Hematopoietic multipotent progenitor cell treated with erythropoietin and hydrocortisone succinate and interleukin-3 and kit ligand, for 17 days (in vitro differentiated cells): ENCODE measurements at regions not wholly inside any gene's neighbourhood (a gene's known extent, or its start where the extent isn't known, plus 50 kb on each side); places are given as distances from the start of the nearest gene placed in this dataset.

ENCODE experiments used
- DNase-seq: peaks from one replicate; pipeline ENCODE4 v3.0.0-alpha.2; 2015; ENCODE audit warnings: low spot score

DNA sequence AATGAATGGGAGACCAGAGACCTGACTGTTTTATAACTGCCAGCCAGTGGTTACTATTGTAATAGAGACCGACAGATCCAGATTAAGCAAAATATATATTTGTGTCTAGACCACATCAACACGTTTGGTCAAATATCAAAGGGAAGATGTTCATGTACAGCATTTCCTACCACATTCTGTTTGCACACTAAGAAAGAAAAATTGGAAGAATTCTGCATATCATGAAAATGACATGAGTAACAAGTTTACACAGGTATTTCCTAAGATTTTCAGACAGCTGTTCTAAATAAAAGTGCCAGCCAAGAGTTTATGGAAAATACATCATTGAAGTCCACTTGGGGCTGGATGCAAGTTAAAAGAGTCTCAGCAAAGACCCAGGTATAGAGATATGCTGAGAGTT, 145.5 kb upstream of the ANO3 start:
- no peak for DNase-seq

DNA sequence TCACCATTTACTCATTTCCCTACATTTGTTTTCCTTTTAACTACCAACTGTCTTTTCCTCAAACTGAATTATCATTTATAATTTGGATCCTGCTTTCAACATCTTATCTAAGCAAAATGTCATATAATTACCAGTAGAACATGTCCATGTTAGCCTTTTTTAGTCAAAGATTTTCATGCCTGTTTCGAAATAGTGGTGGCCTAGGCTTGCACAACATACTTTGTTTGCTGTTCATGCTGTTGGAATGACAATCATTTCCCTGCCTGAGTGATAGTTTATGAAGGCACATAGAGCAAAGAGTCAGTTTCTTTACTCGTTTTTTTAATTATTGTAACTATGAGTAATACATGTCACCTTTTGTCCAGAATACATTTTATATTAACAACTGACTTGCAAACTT, 144.3 kb upstream of the ANO3 start:
- no peak for DNase-seq

DNA sequence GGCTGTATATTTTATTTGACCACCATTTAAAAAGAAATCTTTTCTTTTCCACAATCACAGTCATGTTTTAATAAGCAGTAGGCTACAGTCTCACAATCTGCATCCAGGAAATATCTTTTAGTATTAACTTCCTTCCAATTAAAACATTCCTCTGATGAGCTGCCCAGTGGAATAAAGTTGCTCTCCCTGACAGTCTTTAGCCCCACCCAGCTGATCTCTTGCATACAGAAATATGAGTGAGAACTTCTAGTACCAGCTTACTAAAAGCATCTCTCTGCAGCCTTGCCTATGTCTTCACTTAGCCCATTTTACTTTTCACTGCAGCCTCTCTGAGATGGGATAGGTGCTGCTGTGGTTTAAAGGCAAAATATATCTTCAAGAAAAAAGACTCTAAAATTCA, 143.4 kb upstream of the ANO3 start:
- no peak for DNase-seq

DNA sequence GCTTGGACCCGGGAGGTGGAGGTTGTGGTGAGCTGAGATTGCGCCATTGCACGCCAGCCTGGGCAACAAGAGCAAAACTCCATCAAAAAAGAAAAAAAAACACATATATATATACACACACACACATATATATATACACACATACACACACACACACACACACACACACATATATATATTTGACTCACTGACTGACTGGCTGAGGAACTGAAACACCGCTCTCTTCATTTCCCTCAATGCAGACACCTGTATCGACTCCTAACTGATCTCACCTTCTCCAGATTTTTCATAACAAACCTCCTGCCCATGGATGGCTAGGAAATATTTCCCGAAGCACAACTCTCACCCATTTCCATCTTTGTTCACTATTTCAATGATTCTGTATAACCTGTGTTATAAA, 140.7 kb upstream of the ANO3 start:
- no peak for DNase-seq

DNA sequence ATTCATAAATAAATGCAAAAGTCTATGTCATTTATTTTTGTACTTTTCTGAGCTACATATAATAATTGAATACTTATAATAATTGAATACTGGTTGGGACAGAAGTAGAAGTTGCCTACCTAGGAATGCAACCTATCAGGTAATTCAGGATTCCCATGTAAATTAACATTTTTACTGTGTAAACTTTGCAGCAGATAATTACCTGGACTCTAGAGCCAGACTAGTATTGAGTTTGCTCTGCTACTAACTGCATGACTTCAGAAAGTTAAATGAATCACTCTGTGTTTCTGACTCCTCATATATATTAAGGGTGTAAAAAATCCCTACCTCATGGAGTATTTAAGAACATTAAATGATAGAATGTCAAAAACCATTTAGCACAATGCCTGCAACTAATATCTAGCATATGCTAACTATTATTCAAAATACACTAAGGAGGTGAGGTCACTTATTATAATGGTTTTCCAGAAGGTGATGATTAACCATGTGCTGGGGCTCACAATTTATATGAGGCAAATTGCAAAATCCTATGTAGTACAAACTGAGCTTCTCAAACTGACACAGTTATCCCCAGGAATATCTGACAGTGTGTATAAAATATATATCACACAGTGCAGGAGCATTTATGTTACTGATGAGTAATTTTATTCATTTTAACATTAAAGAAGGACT, 138.1 kb upstream of the ANO3 start:
- DNase-seq: no peak

DNA sequence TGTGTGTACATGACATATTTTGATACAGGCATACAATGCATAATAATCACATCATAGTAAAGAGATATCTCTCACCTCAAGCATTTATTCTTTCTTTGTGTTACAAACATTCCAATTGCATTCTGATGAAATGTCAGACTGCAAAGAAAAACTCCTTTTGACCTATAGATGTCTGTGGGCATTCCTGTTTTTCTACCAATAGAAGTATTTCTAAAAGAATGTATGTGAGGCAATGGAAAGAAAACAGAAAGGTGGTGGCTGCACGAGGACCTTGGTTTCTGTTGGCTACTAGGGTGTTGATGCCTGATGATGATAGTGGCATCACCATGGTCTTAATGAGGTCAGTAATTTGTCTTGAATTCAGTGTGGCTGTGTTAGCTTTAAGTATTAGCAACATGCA, 137.0 kb upstream of the ANO3 start:
- DNase-seq: no peak

DNA sequence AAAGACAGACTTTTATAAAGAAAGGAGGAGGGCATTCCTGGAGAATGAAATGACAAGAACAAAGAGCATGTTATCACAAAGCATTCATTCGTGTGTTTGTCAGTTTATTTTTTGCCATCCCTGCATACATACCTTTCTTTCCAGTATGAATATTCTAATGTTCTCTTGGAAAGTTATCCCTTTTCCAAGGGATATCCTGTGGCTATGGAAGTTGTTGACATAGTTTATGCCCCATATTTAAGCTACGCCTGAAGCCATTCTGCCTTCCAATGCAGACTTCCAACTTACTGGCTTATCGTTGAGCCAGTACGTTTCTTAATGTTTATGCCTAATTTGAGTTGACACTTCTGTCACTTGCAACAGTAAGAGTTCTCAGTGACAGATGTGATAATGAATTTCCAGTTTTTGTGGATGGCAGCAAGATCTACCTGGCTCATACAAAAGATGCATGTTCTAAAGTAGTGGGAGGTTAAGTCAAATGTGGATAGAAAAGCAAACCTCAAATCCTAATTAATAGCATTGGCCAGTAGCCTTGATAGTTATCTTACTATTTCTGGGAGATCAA, 133.3 kb upstream of the ANO3 start:
- no peak for DNase-seq

DNA sequence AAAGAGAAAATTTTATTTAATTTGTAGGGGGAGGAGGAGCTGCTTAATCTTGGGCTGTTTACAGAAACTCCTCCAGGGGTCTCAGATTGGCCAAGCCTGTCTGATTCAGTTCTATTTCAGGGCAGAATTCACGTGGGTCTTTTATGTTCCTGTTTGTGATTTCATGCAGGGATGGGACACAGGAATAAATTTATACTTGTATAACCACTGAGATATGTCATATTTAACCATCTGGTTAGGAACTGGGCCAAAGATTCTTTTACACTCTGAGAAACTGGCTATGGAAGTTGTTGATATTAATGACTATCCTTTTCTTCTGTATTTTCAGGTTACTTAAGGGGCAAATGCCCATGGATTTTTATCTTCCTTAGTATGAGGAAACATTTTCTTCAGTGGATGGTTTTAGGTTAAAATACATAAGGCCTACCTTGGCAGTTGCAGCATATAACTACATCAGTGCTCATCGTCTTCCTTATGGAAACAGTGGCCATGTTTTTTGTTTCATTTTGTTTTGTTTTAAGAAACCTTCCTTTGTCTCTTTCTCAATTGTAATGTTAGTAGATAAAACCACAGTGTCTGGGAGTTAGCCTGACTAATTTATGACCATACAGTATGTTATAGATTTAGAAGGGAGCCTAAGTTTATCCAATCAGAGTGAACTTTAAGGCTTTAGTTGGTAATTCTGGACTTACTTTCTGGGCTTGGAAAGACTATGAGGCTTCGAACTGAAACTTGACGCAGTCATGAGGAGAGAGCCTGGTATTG, 132.4 kb upstream of the ANO3 start:
- no peak for DNase-seq

DNA sequence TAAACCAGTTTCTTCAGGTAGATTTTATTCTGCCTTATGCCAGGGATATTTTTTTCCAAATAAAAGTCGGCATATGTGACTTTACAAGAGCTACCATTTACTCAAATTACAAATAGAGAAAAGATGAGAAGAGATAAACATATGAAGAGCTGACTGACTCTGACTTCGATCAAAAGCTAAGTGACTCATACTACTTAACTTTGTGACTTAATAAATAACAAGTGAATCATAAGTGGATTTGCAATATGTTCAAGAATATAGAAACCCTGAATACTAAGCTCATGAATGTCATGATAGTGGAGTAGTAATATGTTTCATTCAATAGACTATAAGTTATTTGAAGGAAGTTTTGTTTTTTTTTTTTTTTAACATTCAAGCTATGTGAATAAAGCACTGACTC, 130.5 kb upstream of the ANO3 start:
- DNase-seq: no peak

DNA sequence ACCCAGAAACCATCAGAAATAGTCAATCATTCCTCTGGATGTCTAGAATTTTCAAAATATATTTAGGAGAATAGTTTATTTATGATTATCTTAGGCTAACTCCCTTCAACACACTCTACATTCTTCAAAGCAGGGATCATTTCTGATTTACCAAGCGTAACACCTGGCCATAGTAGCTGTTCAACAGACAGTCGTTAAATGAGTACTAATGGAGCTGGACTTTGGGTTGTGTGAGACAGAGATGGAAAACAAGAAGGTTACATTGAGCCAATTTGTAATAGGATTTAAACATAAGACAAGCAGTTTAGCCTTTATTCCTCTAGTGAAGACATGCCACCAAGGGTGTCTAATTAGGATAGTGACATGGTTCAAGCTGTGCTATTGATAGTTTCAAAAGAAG, 129.2 kb upstream of the ANO3 start:
- DNase-seq: no peak

DNA sequence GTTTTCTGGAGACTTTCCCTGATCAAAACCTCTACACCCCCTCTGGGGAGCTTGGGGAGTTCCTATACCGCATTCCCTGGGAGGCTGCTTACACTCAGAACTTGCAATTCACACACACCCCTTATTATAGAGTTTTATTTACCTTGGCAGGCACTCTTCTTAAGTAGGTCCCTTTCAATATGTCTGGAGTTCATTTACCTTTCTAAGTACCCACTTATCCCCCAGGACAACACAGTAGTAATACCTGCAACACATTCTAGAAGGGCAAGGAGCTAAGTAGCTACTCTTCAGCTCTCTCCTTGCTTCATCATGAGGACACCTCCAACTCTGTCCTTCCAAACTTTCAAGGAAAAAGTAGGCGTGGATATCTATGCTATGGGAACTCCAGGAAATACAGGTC, 127.8 kb upstream of the ANO3 start:
- DNase-seq: no peak

DNA sequence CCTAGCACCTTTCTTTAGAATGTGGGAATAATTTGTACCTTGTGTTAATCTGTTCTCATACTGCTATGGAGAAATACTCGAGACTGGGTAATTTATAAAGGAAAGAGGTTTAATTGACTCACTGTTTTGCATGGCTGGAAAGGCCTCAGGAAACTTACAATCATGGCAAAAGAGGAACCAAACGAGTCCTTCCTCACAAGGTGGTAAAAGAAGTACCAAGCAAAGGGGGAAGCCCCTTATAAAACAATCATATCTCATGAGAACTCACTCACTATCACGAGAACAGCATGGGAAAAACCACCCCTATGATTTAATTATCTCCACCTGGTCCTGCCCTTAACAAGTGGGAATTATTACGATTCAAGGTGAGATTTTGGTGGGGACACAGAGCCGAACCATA, 127.1 kb upstream of the ANO3 start:
- DNase-seq: no peak

DNA sequence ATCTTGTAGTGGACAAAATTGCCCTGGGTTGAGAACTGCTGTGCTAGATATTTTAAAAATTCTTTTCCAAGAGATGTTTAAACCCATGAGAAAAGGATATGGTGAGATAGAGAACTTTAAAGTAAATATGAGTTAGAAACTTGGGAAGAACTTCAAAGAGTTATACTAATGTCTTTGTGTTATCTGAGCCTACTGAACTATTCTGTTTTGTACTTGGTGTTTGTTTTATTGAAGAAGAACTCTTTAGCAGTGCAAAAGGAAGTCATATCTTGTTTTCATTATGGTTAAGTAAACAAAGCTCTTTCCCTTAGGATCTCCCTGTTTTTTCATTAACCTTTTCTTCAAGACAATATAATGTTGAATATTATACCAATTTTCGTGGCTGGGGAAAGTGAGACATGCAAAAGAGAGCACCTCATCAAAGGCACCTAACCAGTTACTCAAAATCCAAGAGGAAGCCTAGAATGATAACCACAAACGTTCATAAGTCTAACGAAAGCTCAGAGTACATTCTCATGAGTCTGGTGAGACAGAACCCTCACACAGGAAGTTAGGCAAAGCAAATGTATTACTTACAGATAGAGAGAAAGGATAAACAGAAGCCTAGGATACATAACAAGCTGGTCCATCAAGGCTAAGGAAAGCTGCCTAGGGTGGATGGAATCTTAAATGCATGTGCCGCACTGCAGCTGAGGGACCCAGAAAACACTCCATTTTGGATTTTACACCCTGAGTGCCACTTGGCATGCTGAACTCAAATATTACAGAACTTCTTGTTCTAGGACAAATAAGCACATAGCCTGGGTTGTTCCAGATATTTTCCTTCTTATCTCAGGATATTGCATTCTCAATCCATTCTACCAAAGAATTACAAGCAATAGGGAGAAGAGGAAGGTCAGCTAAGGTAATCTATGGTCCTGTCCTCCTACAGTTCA, 112.5 kb upstream of the ANO3 start:
- DNase-seq: no peak

DNA sequence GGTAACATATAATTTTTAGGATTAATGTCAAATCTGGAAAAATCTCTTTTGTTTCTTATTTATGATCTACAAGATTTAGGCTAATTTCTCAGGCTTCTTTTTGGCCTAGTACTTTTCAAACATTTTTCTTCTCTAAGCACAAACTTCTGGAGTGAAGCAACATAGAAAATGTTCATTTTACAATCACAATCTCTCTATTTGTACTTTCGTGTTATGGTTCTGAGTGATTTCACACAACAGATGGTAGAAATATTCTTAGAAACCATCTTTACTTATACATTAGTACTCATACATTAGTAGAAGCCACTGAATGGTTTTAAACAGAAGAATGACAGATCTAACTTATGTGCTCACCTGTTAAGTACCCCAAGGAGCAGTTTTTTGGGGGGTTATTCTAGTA, 106.3 kb upstream of the ANO3 start:
- DNase-seq: no peak

DNA sequence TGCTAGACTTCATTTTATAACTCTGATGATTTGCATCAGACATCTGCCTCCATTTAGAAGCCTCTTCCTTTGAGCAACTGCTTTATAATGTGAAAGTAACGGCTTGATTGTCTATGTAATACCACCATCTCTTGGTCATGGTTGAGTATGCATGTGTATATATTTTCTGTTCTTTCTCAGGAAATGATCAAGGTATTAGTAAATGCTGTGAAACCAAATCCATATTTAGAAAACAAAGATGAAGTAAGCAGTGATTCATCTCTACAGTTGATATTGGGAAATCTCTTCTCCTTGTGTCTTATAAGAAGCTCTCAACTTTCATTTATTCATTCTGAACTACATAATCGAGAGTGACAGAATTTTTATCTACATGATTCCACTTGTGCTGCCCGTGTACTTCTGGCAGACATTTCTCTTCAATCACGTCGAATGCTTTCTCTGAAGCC, 104.6 kb upstream of the ANO3 start:
- no peak for DNase-seq

DNA sequence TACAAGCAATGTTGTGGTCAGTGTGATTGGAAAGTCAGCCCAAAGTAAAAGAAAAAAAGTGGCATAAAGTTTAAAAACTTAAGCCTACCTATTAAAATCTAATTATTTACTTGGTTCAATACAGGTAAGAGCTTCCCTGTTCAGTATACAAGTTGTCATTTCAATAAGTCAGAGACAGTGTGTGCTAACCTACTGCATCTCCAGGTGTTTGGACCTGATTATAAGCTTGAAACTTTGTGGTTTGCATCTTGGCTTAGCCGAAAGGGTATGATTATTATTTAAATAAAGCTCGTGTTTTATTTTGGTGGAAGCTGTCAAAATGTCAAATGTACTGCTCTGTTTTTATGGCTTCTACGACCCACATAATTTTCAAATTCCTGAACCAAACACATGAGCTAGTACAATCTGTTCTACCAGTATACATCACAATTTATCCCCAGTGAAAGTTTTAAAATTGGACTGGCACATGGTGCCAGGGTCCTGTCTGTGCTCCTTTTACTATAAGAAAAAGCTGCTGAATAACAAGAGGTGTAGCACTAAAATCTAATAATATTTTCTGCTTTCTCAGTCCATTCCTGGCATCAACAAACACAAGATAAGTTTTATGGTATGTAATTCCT, 103.9 kb upstream of the ANO3 start:
- DNase-seq: no peak

DNA sequence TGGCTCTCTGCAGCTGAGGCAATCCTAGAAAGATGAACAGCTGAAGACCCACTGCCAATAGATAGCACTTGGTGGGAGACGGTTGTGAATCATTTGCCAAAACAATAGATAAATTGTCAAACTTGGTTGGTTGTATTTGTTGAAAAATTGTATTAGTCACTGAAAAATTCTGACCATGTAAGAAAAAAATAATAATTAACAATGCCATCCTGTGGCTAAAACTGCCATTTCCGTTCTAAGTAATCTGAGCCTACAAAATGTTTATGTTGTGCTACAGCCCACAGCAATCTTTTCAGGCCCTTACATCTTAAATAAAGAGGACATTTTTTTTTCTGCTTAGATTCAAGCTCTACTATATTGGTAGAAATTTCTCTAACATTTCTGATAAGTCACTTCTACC, 103.2 kb upstream of the ANO3 start:
- DNase-seq: no peak

DNA sequence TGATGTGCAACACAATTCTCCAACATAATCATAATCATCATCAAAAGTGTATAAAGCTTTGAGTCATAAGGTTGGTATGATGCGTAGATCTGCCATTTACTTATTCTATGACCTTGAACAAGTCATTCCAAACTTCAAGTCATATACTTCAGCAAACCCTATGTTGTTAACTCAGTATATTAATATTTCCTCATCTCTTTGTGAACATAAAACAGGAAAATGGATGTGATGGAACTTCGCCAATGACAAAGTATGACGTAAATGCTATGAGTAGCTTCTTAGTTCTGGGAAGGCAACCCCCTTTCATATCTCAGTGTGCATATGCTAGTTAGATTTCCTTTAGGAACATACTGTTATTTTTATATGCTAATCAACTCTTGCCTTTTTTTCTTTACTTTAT, 102.7 kb upstream of the ANO3 start:
- no peak for DNase-seq

DNA sequence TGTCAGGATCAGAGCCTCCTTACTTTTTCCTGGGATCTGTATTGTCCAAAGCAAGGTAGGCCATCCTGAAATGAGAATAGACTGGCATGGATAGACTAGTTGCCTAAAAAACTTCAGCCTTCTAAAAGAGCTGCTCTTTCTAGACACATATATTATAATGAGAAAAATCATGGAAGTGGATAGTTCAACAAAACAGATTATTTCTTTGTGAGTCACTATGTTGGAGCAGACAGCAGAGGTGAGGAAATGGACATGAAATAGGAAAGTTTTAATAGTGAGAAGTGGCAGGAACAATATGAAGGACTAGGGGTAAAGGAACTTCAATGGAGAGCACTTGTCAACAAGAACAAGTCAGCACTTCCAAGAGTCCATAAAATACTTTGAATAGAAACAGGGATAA, 101.9 kb upstream of the ANO3 start:
- no peak for DNase-seq

DNA sequence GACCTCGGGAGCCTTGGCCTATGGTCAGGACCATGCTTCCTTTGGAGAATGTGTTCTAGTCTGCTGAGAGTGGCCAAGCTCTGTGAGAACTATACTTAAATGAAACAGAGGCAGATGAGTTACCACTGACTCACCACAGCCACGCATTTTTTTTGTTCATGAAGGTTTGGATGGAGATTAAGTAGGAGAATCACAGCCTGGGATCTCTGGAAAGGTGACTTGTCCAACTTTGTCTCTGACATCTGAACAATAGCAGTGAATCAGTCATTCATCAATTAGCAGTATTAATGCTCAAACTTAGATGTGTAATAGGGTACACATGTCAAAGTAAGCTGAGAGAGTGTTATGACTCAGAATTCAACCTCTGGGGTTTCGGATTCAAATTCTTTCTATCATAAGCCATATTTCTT, 100.7 kb upstream of the ANO3 start:
- no peak for DNase-seq

DNA sequence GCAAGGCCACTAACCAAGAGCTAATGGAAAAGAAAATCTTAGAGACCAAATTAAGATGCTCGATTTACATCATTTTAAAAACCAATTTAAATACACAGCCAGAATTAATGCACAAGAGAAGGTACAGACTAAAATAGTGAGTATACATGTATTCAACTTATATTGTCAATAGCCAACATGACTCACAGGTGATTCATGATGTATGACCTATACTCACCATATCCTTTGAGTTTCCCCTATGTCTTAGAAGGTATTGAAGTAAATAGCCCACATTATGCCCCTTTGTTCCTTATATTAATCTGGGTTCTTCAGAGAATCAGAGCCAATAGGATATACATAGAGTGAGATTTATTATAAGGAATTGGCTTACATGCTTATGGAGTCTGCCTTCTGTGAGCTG, 97.5 kb upstream of the ANO3 start:
- no peak for DNase-seq

DNA sequence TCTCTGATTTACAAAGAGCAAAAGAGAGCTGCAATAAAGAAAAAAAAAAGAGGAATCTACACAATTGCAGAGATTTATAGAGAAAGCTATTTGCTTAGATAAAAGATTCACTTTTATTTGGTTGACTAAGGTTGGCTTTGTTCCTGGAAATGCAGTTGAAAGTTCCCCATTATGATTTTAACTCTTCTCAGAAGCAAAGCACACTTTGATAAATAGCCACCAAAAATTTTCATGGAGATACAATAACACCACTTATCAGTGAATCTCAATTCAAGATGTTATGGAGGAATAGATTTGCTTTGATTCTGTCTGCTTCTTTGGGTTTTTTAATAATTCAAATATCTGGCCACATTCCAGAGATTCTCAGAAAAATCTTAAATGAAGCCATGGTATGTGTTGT, 88.5 kb upstream of the ANO3 start:
- no peak for DNase-seq
